Stomach (tissue), 8 donors: ENCODE measurements at regions not wholly inside any gene's neighbourhood (a gene's known extent, or its start where the extent isn't known, plus 50 kb on each side); places are given as distances from the start of the nearest gene placed in this dataset.

Source experiments
- DNase-seq, 2 donors: peaks; one replicate each; pipeline versions ENCODE4 v3.0.0 to v3.0.0-alpha.2; 2013 to 2019
- H3K27ac ChIP-seq, 5 donors: fragments of 200-600 bp in 4 of 5; sonication (generic) in 4 of 5; one replicate each; pipeline ENCODE4 v1.5.1; 2013 to 2019; ENCODE audit warnings: mild to moderate bottlenecking in 1 of 5, moderate library complexity in 1 of 5
- H3K27me3 ChIP-seq, 3 donors: fragments of 200-600 bp; sonication (generic); one replicate each; pipeline ENCODE4 v1.5.1; 2017 to 2019; ENCODE audit warnings: mixed run types in 1 of 3
- H3K36me3 ChIP-seq, 4 donors: fragments of 200-600 bp; sonication (generic); 1 replicate in 3 of 4; 2 replicates in 1 of 4; pipeline ENCODE4 v1.5.1; 2016 to 2019
- H3K4me1 ChIP-seq, 4 donors: fragments of 200-600 bp; sonication (generic); one replicate each; pipeline ENCODE4 v1.5.1; 2016 to 2019
- H3K4me3 ChIP-seq, 4 donors: fragments of 200-600 bp; sonication (generic) in 3 of 4; one replicate each; pipeline ENCODE4 v1.5.1; 2016 to 2019; ENCODE audit warnings: mild to moderate bottlenecking in 1 of 4
- H3K9me3 ChIP-seq, 4 donors: fragments of 200-600 bp; sonication (generic); one replicate each; pipeline ENCODE4 v1.5.1; 2016 to 2019
- CTCF ChIP-seq, 7 experiments: fragments of 450-650 bp in 4 of 7; fragments of 200-600 bp in 3 of 7; sonication (generic) in 3 of 7; IDR thresholded peaks; one replicate each; pipeline ENCODE4 v1.5.1; 2016 to 2019; ENCODE audit warnings: antibody characterized with exemption in 7 of 7, control low read depth in 2 of 7, mild to moderate bottlenecking in 1 of 7
- EP300 ChIP-seq: sonication (generic); formaldehyde crosslinking; IDR thresholded peaks from one replicate; pipeline ENCODE4 v1.6.1; 2017; ENCODE audit warnings: antibody characterized with exemption
- POLR2A ChIP-seq, 4 donors: fragments of 450-650 bp; IDR thresholded peaks; one replicate each; pipeline ENCODE4 v1.6.1; 2016; ENCODE audit warnings: antibody characterized with exemption in 4 of 4, control low read depth in 2 of 4, mild to moderate bottlenecking in 1 of 4, moderate library complexity in 1 of 4
- POLR2AphosphoS5 ChIP-seq, 3 donors: sonication (generic); formaldehyde crosslinking; IDR thresholded peaks; one replicate each; pipeline ENCODE4 v1.6.1; 2016; ENCODE audit warnings: antibody characterized with exemption in 3 of 3
- WGBS, 5 donors: extraction: QIAGEN DNeasy Blood & Tissue Kit in 3 of 5; methylation state at CpG; one replicate each; pipeline versions ENCODE4 v1.1.5 to v1.1.7; 2013 to 2018; 5-methylcytosine and 5-hydroxymethylcytosine counted together
- intact Hi-C: fragments of 100-400 bp; cut with DNase I; formaldehyde crosslinking; loops from one replicate; pipeline ENCODE4 v1.15.1; 2023; ENCODE audit warnings: low total_unique reads
- donor health status: healthy with polysubstance abuse.
- donor health status: Bipolar disorder and iron deficiency.
- donor health status: healthy.

GRCh38 chr2:13574831-13575230 is 858.1 kb downstream of the TRIB2 start:
- no peak for DNase-seq
- Histone ChIP-seq H3K4me3 (no peak overlapping the region), H3K4me1 (no peaks in the 10 kb centered on the region), H3K27ac (no peak overlapping the region), H3K27me3 (no peaks in the 10 kb centered on the region), H3K9me3 (no peaks in the 10 kb centered on the region), H3K36me3 (no peaks in the 10 kb centered on the region)
- no peak for TF ChIP-seq POLR2A (IDR thresholded peaks at IDR 0.05)
- no peak for TF ChIP-seq EP300
- TF ChIP-seq CTCF (IDR thresholded peaks at IDR 0.05), result no peak
- no peak for TF ChIP-seq POLR2AphosphoS5 (IDR thresholded peaks at IDR 0.05)
- intact Hi-C loops, result no loop called here
- WGBS, 5 donors, result 78 to 93% (median 84%) methylated on average over 2 of the region's 2 CpGs

GRCh38 chr2:13576406-13577036 is 859.8 kb downstream of the TRIB2 start:
- intact Hi-C loops, result no loop called here
- TF ChIP-seq EP300 (no peak), POLR2A (IDR thresholded peaks at IDR 0.05) (no peak), CTCF (IDR thresholded peaks at IDR 0.05) (no peak), POLR2AphosphoS5 (IDR thresholded peaks at IDR 0.05) (no peak)
- no peaks in the 10 kb centered on the region for H3K4me1 ChIP-seq
- no peaks in the 10 kb centered on the region for H3K27me3 ChIP-seq
- no peaks in the 10 kb centered on the region for H3K9me3 ChIP-seq
- 54 to 66% (median 65%) methylated on average over 2 of the region's 2 CpGs for WGBS, 5 donors
- H3K27ac ChIP-seq, result no peak overlapping the region
- no peaks in the 10 kb centered on the region for H3K36me3 ChIP-seq
- DNase-seq, result no peak
- H3K4me3 ChIP-seq, result no peak overlapping the region

- H3K27me3 ChIP-seq, result no peaks in the 10 kb centered on the region
- intact Hi-C loops, result no loop called here
- H3K4me3 ChIP-seq, result no peak overlapping the region
- no peak for TF ChIP-seq POLR2A (IDR thresholded peaks at IDR 0.05)
- TF ChIP-seq EP300, result no peak
- no peak for TF ChIP-seq CTCF (IDR thresholded peaks at IDR 0.05)
- TF ChIP-seq POLR2AphosphoS5 (IDR thresholded peaks at IDR 0.05), result no peak
- no peak overlapping the region for H3K27ac ChIP-seq
- H3K4me1 ChIP-seq, result no peaks in the 10 kb centered on the region
- no peaks in the 10 kb centered on the region for H3K36me3 ChIP-seq
- DNase-seq, result no peak
- H3K9me3 ChIP-seq, result no peaks in the 10 kb centered on the region
- 41 to 68% (median 64%) methylated on average over 1 of the region's 1 CpG for WGBS, 5 donors
These were observed 861.8 kb downstream of the TRIB2 start for GRCh38 chr2:13578547-13578946.

- H3K27me3 ChIP-seq, result no peaks in the 10 kb centered on the region
- H3K36me3 ChIP-seq, result no peaks in the 10 kb centered on the region
- H3K27ac ChIP-seq, result no peak overlapping the region
- no peak overlapping the region for H3K4me3 ChIP-seq
- TF ChIP-seq EP300 (no peak), POLR2AphosphoS5 (IDR thresholded peaks at IDR 0.05) (no peak), POLR2A (IDR thresholded peaks at IDR 0.05) (no peak), CTCF (IDR thresholded peaks at IDR 0.05) (no peak)
- intact Hi-C loops, result no loop called here
- H3K4me1 ChIP-seq, result no peaks in the 10 kb centered on the region
- 80 to 89% (median 83%) methylated on average over 10 of the region's 10 CpGs for WGBS, 5 donors
- H3K9me3 ChIP-seq, result no peaks in the 10 kb centered on the region
- no peak for DNase-seq
These were observed 864.7 kb downstream of the TRIB2 start for GRCh38 chr2:13581471-13581870.
